ENCODE measurements at regions not wholly inside any gene's neighbourhood (a gene's known extent, or its start where the extent isn't known, plus 50 kb on each side); places are given as distances from the start of the nearest gene placed in this dataset.

GRCh38 chr17:73947281-73947965 lies 256.1 kb upstream of the RPL38 start:
- WGBS, 2 donors (ENCODE audit: low coverage in 1 of 2), result 58 to 68% methylated on average over 4 to 10 of the region's 13 CpGs
- peaks cover 0 to 15% (median 0%) of the 10 kb centered on the region in 3 donors for H3K9me3 ChIP-seq
- no peak overlapping the region for H3K4me3 ChIP-seq
- H3K36me3 ChIP-seq, result no peaks in the 10 kb centered on the region
- no peak for ATAC-seq
- no peak overlapping the region for H3K27ac ChIP-seq
- H3K27me3 ChIP-seq, result peaks cover 86% of the 10 kb centered on the region
- H3K4me1 ChIP-seq, result peaks cover 0 to 6% (median 4%) of the 10 kb centered on the region in 3 donors
- TF ChIP-seq, protein P1, sequence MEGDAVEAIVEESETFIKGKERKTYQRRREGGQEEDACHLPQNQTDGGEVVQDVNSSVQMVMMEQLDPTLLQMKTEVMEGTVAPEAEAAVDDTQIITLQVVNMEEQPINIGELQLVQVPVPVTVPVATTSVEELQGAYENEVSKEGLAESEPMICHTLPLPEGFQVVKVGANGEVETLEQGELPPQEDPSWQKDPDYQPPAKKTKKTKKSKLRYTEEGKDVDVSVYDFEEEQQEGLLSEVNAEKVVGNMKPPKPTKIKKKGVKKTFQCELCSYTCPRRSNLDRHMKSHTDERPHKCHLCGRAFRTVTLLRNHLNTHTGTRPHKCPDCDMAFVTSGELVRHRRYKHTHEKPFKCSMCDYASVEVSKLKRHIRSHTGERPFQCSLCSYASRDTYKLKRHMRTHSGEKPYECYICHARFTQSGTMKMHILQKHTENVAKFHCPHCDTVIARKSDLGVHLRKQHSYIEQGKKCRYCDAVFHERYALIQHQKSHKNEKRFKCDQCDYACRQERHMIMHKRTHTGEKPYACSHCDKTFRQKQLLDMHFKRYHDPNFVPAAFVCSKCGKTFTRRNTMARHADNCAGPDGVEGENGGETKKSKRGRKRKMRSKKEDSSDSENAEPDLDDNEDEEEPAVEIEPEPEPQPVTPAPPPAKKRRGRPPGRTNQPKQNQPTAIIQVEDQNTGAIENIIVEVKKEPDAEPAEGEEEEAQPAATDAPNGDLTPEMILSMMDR (IDR thresholded peaks at IDR 0.05), result no peak

- peaks cover 0 to 15% (median 0%) of the 10 kb centered on the region in 3 donors for H3K9me3 ChIP-seq
- H3K27me3 ChIP-seq, result peaks cover 86% of the 10 kb centered on the region
- 77 to 88% methylated on average over 2 to 3 of the region's 4 CpGs for WGBS, 2 donors (ENCODE audit: low coverage in 1 of 2)
- peaks cover 0 to 11% (median 9%) of the 10 kb centered on the region in 3 donors for H3K4me1 ChIP-seq
- no peak overlapping the region for H3K4me3 ChIP-seq
- no peak for TF ChIP-seq EP300 (IDR thresholded peaks at IDR 0.05)
- TF ChIP-seq, protein P1 (IDR thresholded peaks at IDR 0.05), result no peak
- TF ChIP-seq POLR2A (IDR thresholded peaks at IDR 0.05), result no peak
- no peak for TF ChIP-seq POLR2AphosphoS5 (IDR thresholded peaks at IDR 0.05)
- no peak overlapping the region for H3K27ac ChIP-seq
- H3K36me3 ChIP-seq, result no peaks in the 10 kb centered on the region
- no peak for ATAC-seq
Measured at GRCh38 chr17:73947966-73948355, 255.5 kb upstream of the RPL38 start.

DNA sequence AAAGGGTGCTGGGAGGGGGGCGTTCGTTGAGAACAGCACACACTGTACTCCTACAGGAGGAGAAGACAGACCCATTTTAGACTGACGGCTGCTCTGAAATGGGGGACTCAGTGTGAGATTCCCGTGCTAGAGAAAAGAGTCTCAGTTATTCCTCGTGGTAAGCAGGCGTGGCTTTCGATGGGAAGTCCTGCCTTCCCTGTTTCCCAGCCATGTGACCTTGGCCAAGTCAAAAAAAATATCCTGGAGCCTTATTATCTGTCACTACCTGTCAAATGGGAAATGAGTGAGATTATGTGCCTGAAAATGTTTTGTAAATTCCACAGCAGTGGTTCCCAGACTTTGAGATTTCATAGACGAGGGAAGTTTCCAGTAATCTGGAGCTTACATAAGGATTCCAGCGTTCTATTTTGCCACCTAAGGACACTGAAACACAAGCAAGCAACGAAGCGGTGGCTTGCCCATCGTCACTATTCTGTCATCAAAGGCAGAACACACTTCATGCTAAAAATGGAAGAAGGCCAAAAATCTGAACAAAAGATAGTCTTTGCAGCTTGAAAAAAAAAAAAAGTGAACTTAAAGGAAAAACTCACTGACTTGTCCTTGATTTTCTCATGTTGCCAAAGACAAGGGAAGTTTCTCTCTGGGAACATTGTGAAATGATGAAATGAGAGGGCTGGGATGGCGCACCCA lies 253.4 kb upstream of the RPL38 start:
- ATAC-seq, result no peak
- Histone ChIP-seq H3K9me3 (peaks cover 0 to 15% (median 0%) of the 10 kb centered on the region in 3 donors), H3K27me3 (peaks cover 90% of the 10 kb centered on the region), H3K4me3 (no peak overlapping the region), H3K27ac (no peak overlapping the region), H3K4me1 (peaks cover 0 to 13% (median 9%) of the 10 kb centered on the region in 3 donors), H3K36me3 (no peaks in the 10 kb centered on the region)
- TF ChIP-seq POLR2AphosphoS5 (IDR thresholded peaks at IDR 0.05) (no peak), EP300 (IDR thresholded peaks at IDR 0.05) (no peak), POLR2A (IDR thresholded peaks at IDR 0.05) (no peak)
- TF ChIP-seq, protein P1 (IDR thresholded peaks at IDR 0.05), result no peak
- 58 to 69% methylated on average over 7 to 10 of the region's 13 CpGs for WGBS, 2 donors (ENCODE audit: low coverage in 1 of 2)

GRCh38 chr17:73950593-73950914 lies 252.9 kb upstream of the RPL38 start:
- peaks cover 93% of the 10 kb centered on the region for H3K27me3 ChIP-seq
- no peak for ATAC-seq
- H3K27ac ChIP-seq, result no peak overlapping the region
- WGBS, 2 donors (ENCODE audit: low coverage in 1 of 2), result 62 to 63% methylated on average over 2 to 5 of the region's 8 CpGs
- H3K36me3 ChIP-seq, result no peaks in the 10 kb centered on the region
- peaks cover 0 to 15% (median 0%) of the 10 kb centered on the region in 3 donors for H3K9me3 ChIP-seq
- TF ChIP-seq POLR2AphosphoS5 (IDR thresholded peaks at IDR 0.05), result no peak
- TF ChIP-seq POLR2A (IDR thresholded peaks at IDR 0.05), result no peak
- no peak for TF ChIP-seq EP300 (IDR thresholded peaks at IDR 0.05)
- TF ChIP-seq, protein P1 (IDR thresholded peaks at IDR 0.05), result no peak
- peaks cover 0 to 13% (median 9%) of the 10 kb centered on the region in 3 donors for H3K4me1 ChIP-seq
- no peak overlapping the region for H3K4me3 ChIP-seq

DNA sequence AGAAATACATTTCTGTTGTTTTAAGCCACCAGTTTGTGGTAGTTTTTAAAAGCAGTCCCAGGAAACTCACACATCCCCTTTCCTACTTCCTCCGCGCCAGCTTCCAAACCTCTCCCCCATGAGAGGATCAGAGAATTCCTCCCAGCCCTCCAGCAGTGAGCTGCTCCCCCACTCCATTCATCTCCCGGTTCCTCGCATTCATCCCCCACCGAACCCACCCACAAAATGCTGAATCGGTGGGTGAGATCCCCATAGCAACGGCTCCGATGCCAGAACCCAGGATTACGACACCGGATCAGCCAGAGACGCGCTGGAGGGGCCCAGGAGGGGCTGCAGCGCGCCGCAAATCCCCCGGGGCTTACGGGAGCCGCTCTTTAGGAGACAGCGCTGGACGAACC lies 251.4 kb upstream of the RPL38 start:
- no peaks in the 10 kb centered on the region for H3K36me3 ChIP-seq
- peaks cover 0 to 13% (median 9%) of the 10 kb centered on the region in 3 donors for H3K4me1 ChIP-seq
- no peak overlapping the region for H3K27ac ChIP-seq
- H3K9me3 ChIP-seq, result peaks cover 0 to 15% (median 0%) of the 10 kb centered on the region in 3 donors
- ATAC-seq, result no peak
- peaks cover 91% of the 10 kb centered on the region for H3K27me3 ChIP-seq
- TF ChIP-seq, protein P1 (IDR thresholded peaks at IDR 0.05), result no peak
- TF ChIP-seq EP300 (IDR thresholded peaks at IDR 0.05), result no peak
- no peak for TF ChIP-seq POLR2AphosphoS5 (IDR thresholded peaks at IDR 0.05)
- TF ChIP-seq POLR2A (IDR thresholded peaks at IDR 0.05), result no peak
- peak overlapping the region in 1 of 2 donors; percentile 43 for H3K4me3 ChIP-seq
- WGBS, 2 donors (ENCODE audit: low coverage in 1 of 2), result 18% methylated on average over 4 of the region's 20 CpGs; no CpG with 5 or more reads in 1 of the 2 donors
